ENCODE measurements at regions not wholly inside any gene's neighbourhood (a gene's known extent, or its start where the extent isn't known, plus 50 kb on each side); places are given as distances from the start of the nearest gene placed in this dataset.

DNA sequence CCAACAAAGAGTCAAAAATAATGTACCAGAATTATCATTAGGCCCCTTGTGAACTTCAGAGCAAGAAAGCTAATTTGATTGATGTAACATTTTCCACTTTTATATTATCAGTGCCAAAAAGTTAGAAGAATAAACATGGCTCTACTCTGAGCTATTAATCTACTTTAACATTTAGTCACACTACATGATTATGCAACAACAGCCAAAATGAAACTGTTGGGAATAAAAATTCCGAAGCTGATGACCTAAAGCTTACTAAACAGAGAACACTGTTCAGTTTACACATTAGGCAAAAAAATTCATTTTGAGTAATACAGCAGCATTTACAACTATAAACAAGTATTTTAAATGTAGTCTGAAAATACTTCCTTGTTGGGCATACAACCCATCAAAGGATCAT, 1134.1 kb downstream of the EPHA3 start:
- no peak for TF ChIP-seq CTCF (IDR thresholded peaks at IDR 0.05)
- no peak for TF ChIP-seq POLR2A (IDR thresholded peaks at IDR 0.05)
